HG03060 (cell line): ENCODE measurements at regions not wholly inside any gene's neighbourhood (a gene's known extent, or its start where the extent isn't known, plus 50 kb on each side); places are given as distances from the start of the nearest gene placed in this dataset.
"Not testable (repeated sequence)": the region's sequence is repeated elsewhere in the genome, so short reads cannot be mapped to it uniquely, and the experiment has no call there.

Experiments used
- ATAC-seq: cut with Tn5 transposase; IDR thresholded peaks from one replicate; pipeline ENCODE4 v1.9.1; 2021; ENCODE audit warnings: low read depth, moderate number of reproducible peaks; ENCODE audit not compliant: unreplicated experiment

- no peak for ATAC-seq
Observed at GRCh38 chr10:23493711-23494110, 54.8 kb downstream of the OTUD1 start.

- ATAC-seq: no peak
Observed at GRCh38 chr10:23496727-23497126, 57.9 kb downstream of the OTUD1 start.

GRCh38 chr10:23499372-23500132 lies 60.7 kb downstream of the OTUD1 start:
- no peak for ATAC-seq

GRCh38 chr10:23505797-23506465 lies 67.1 kb downstream of the OTUD1 start:
- ATAC-seq: no peak

- no peak for ATAC-seq
Observed at GRCh38 chr10:23512355-23513058, 73.6 kb downstream of the OTUD1 start.

- ATAC-seq: not testable (repeated sequence)
Observed at GRCh38 chr10:23513621-23514020, 74.7 kb downstream of the OTUD1 start.

- ATAC-seq: no peak
Observed at GRCh38 chr10:23514321-23514720, 75.4 kb downstream of the OTUD1 start.

- ATAC-seq: no peak
Observed at GRCh38 chr10:23516530-23516929, 77.7 kb downstream of the OTUD1 start.

GRCh38 chr10:23517155-23517554 lies 78.3 kb downstream of the OTUD1 start:
- ATAC-seq: no peak

- ATAC-seq: no peak
Observed at GRCh38 chr10:23521735-23522134, 82.9 kb downstream of the OTUD1 start.

GRCh38 chr10:23522345-23522744 lies 83.5 kb downstream of the OTUD1 start:
- ATAC-seq: no peak

- ATAC-seq: no peak
Observed at GRCh38 chr10:23523251-23523650, 84.4 kb downstream of the OTUD1 start.

- ATAC-seq: peak; percentile 74
Observed at GRCh38 chr10:23525406-23525805, 86.5 kb downstream of the OTUD1 start.

GRCh38 chr10:23528419-23528818 lies 89.5 kb downstream of the OTUD1 start:
- no peak for ATAC-seq

- no peak for ATAC-seq
Observed at GRCh38 chr10:23529625-23530024, 90.8 kb downstream of the OTUD1 start.

- no peak for ATAC-seq
Observed at GRCh38 chr10:23530079-23530478, 91.2 kb downstream of the OTUD1 start.

GRCh38 chr10:23533212-23533611 lies 94.3 kb downstream of the OTUD1 start:
- ATAC-seq: no peak

- ATAC-seq: no peak
Observed at GRCh38 chr10:23534326-23534725, 95.5 kb downstream of the OTUD1 start.

- ATAC-seq: no peak
Observed at GRCh38 chr10:23534761-23535160, 95.9 kb downstream of the OTUD1 start.

- no peak for ATAC-seq
Observed at GRCh38 chr10:23535381-23535780, 96.5 kb downstream of the OTUD1 start.

GRCh38 chr10:23538968-23539367 lies 100.1 kb downstream of the OTUD1 start:
- no peak for ATAC-seq
